ENCODE measurements at regions not wholly inside any gene's neighbourhood (a gene's known extent, or its start where the extent isn't known, plus 50 kb on each side); places are given as distances from the start of the nearest gene placed in this dataset.

DNA sequence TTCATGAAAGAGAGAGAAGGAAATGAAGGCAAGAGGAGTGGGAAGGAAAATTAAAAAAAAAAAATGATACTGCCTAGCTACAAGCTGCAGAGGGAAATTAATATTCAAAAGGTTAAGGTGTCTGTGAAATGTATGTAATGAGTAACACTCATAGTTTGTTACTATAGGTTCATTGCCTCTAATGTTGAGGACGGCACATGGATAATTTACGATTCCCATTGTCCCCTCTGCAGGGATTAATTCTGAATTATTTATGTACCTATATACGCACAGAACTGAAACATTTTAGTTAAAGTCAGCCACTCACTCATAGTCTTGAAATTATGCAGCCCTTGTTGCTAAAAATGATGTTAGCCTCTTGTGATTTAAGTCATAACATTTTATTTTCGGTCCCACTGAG lies 869.1 kb downstream of the NR2F1-AS1 start:
- intact Hi-C loops (cut with DNase I), result no loop called here
- no peak overlapping the region for H3K27ac ChIP-seq
- WGBS, 3 donors, result 83 to 92% (median 84%) methylated on average over 4 of the region's 4 CpGs
- H3K9me3 ChIP-seq, result no peaks in the 10 kb centered on the region
- H3K4me3 ChIP-seq, result no peak overlapping the region
- TF ChIP-seq, protein P1, sequence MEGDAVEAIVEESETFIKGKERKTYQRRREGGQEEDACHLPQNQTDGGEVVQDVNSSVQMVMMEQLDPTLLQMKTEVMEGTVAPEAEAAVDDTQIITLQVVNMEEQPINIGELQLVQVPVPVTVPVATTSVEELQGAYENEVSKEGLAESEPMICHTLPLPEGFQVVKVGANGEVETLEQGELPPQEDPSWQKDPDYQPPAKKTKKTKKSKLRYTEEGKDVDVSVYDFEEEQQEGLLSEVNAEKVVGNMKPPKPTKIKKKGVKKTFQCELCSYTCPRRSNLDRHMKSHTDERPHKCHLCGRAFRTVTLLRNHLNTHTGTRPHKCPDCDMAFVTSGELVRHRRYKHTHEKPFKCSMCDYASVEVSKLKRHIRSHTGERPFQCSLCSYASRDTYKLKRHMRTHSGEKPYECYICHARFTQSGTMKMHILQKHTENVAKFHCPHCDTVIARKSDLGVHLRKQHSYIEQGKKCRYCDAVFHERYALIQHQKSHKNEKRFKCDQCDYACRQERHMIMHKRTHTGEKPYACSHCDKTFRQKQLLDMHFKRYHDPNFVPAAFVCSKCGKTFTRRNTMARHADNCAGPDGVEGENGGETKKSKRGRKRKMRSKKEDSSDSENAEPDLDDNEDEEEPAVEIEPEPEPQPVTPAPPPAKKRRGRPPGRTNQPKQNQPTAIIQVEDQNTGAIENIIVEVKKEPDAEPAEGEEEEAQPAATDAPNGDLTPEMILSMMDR (IDR thresholded peaks at IDR 0.05), result no peak
- TF ChIP-seq POLR2A (IDR thresholded peaks at IDR 0.05) (no peak), EP300 (IDR thresholded peaks at IDR 0.05) (no peak)
- DNase-seq, result no peak
- H3K27me3 ChIP-seq, result no peaks in the 10 kb centered on the region
- no peaks in the 10 kb centered on the region for H3K36me3 ChIP-seq
- no peaks in the 10 kb centered on the region for H3K4me1 ChIP-seq (ENCODE audit: insufficient read depth)

DNA sequence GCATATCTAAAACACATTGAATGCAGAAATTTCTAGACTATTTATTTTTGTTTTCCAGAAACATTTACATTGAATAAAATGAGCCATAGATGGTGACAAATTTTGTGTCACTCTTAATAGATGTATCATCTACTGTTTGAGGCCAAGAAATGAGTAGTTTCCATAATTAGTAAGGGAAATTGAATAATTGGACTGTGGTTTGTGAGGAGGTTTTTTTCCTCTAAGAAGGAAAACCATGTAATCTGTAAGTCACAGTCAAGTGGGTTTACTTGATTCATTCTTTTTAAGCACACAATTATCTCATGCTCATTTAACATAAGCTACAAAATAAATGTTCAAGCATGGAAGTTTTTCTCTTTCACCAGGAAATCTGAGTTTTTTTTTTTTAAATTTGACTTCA lies 876.4 kb downstream of the NR2F1-AS1 start:
- H3K27ac ChIP-seq, result no peak overlapping the region
- intact Hi-C loops (cut with DNase I), result no loop called here
- no peaks in the 10 kb centered on the region for H3K27me3 ChIP-seq
- no peak overlapping the region for H3K4me3 ChIP-seq
- no peaks in the 10 kb centered on the region for H3K9me3 ChIP-seq
- H3K4me1 ChIP-seq (ENCODE audit: insufficient read depth), result no peaks in the 10 kb centered on the region
- DNase-seq, result no peak
- TF ChIP-seq, protein P1 (IDR thresholded peaks at IDR 0.05), result no peak
- TF ChIP-seq POLR2A (IDR thresholded peaks at IDR 0.05), result no peak
- TF ChIP-seq EP300 (IDR thresholded peaks at IDR 0.05), result no peak
- no peaks in the 10 kb centered on the region for H3K36me3 ChIP-seq

DNA sequence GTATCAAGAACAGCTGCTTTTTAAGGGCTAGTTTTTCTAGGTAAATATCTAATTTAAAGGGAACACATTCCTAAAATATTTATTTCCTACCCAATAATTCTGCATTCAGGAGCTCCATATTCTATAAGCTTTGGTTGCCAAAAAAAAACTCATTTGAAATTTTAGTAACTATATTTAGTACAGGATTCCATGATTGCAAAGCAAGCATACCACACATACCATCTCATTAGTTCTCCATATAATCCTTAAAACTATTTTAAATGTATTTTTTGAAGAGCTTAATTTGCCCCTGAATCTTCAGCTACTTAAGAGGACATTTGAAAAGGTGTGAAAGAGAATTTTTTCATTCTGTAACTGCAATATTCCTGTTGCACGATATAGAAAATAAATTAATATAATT lies 877.0 kb downstream of the NR2F1-AS1 start:
- H3K9me3 ChIP-seq, result no peaks in the 10 kb centered on the region
- H3K36me3 ChIP-seq, result no peaks in the 10 kb centered on the region
- no peak overlapping the region for H3K27ac ChIP-seq
- WGBS, 3 donors, result 84 to 94% (median 90%) methylated on average over 1 of the region's 1 CpG
- intact Hi-C loops (cut with DNase I), result no loop called here
- H3K4me1 ChIP-seq (ENCODE audit: insufficient read depth), result no peaks in the 10 kb centered on the region
- TF ChIP-seq EP300 (IDR thresholded peaks at IDR 0.05) (no peak), POLR2A (IDR thresholded peaks at IDR 0.05) (no peak)
- TF ChIP-seq, protein P1 (IDR thresholded peaks at IDR 0.05), result no peak
- no peaks in the 10 kb centered on the region for H3K27me3 ChIP-seq
- no peak for DNase-seq
- H3K4me3 ChIP-seq, result no peak overlapping the region

DNA sequence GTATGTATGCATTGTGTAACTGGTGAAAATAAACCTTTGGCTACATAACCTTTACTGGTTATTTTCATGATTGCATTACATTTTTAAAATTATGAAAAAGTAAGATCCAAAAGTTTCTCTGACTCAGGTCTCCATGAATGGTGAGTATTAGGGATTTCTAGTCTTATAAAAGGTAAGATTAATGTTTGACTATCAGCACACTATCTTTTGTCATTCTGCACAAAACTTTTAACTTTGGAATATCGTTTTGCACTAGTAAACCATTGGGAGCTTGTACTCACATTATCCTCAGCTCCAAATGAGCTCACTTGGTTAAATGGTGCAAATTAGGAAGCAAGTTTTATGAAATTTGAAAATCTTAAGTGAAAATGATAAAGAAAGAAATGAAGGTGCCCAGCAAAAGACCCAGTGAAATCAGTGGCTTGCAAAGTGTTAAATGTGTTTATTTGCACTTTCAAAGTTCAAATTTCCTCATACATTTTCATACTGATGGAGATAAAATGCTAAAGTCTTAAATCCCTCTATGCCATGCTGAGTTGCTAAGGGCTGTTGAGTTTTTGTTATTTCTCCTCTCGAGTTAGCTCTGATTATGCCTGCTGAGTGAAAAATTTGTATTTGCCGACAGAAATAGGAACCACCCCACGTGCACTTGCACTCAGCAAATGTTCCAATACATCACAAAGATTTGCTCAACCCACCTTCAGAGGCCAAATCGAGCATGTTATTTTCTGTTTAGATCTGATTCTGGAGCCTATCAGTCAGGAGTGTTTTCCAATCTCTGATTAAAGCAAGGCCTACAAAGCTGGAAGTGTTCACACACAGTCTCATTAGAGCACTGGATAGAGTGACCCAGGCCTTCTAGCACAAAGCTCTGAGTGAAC lies 885.7 kb downstream of the NR2F1-AS1 start:
- intact Hi-C loops (cut with DNase I), result no loop called here
- Histone ChIP-seq H3K4me3 (no peak overlapping the region), H3K27me3 (no peaks in the 10 kb centered on the region), H3K9me3 (no peaks in the 10 kb centered on the region), H3K4me1 (ENCODE audit: insufficient read depth) (no peaks in the 10 kb centered on the region), H3K36me3 (no peaks in the 10 kb centered on the region), H3K27ac (no peak overlapping the region)
- TF ChIP-seq EP300 (IDR thresholded peaks at IDR 0.05), result no peak
- TF ChIP-seq, protein P1 (IDR thresholded peaks at IDR 0.05), result no peak
- no peak for DNase-seq
- WGBS, 3 donors, result 79 to 84% (median 79%) methylated on average over 5 of the region's 5 CpGs
